ENCODE measurements at regions not wholly inside any gene's neighbourhood (a gene's known extent, or its start where the extent isn't known, plus 50 kb on each side); places are given as distances from the start of the nearest gene placed in this dataset.
A peak's percentile ranks its signal among the peaks of the same experiment; 100 is the strongest.

DNA sequence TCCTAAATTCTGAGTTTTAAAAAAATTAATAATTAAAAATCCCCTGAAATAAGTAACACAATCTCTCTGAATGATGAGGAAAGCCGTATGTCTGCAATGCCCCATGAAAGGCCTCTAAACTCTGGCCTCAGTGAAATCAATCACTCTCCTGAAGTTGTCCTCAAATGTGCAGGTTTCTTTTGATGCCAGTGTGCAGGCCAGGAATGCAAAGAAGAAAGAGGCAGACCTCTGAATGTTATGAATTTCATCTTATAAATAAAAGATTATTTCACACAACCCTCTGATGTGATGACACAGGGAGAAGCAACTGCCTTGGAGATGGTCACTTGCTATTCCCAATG is 121.8 kb downstream of the TBXT start:
- intact Hi-C loops (cut with micrococcal nuclease) (loop anchor here (1.0 kb wide), 1 partner anchor 39 kb away; no protein-coding TSS in a partner anchor), in situ Hi-C loops (cut with MboI; ENCODE audit: low sequenced_read_pairs) (no loop called here), dilution Hi-C loops (cut with HindIII; ENCODE audit: low sequenced_read_pairs, unreplicated experiment) (no loop called here)
- H2AK9ac ChIP-seq (replicated peaks; ENCODE audit: low read depth, low read length, poor library complexity): no peak overlapping the region
- H3K4me2 ChIP-seq (ENCODE audit: low read depth, low read length): no peak overlapping the region
- BruUV-seq (replicated peaks): no TSS peak
- H3K27ac ChIP-seq (ENCODE audit: insufficient read depth, low read length): peak overlapping the region; percentile 45; the same call in 1 of the 2 replicates
- no peak overlapping the region for H3K23ac ChIP-seq (ENCODE audit: low read depth, low read length)
- no peak overlapping the region for H3K4me3 ChIP-seq (ENCODE audit: insufficient read depth, low read depth, low read length)
- H2AFZ ChIP-seq (replicated peaks; ENCODE audit: low read length, poor library complexity): no peak overlapping the region
- H2AK5ac ChIP-seq (ENCODE audit: low read depth, low read length): no peak overlapping the region
- no peak overlapping the region for H3K9ac ChIP-seq (ENCODE audit: low read depth, low read length)
- H2BK120ac ChIP-seq (ENCODE audit: low read depth, low read length): no peak overlapping the region; the same call in 1 of the 2 replicates
- H3K27me3 ChIP-seq (ENCODE audit: control insufficient read depth, insufficient read depth, low read length): no peaks in the 10 kb centered on the region; the same call in 1 of the 2 replicates
- H2BK20ac ChIP-seq (ENCODE audit: low read depth, low read length): peak overlapping the region; percentile 17; the same call in 1 of the 2 replicates
- no peak overlapping the region for H4K5ac ChIP-seq (ENCODE audit: low read depth, low read length)
- ChIA-PET CTCF (interaction anchor here (0.5 to 0.7 kb wide), 2 partner anchors 12 to 14 kb away, joined by 4 read pairs; no protein-coding TSS in a partner anchor), POLR2A (ENCODE audit: unreplicated experiment) (no interaction called here)
- H3K9me1 ChIP-seq (ENCODE audit: insufficient read depth, low read length): peaks cover 5% of the 10 kb centered on the region; the same call in 1 of the 2 replicates
- H2BK15ac ChIP-seq (ENCODE audit: low read depth, low read length): no peak overlapping the region
- no peak overlapping the region; the same call in 1 of the 2 replicates for H3K56ac ChIP-seq (ENCODE audit: extremely low read depth, insufficient read depth, low read length)
- no peak for DNase-seq
- H3K14ac ChIP-seq (replicated peaks; ENCODE audit: low read depth, low read length): no peak overlapping the region
- H3K36me3 ChIP-seq (ENCODE audit: control insufficient read depth, insufficient read depth, low read length): no peaks in the 10 kb centered on the region
- peak overlapping the region; percentile 25; the same call in 1 of the 2 replicates for H3K18ac ChIP-seq (ENCODE audit: low read depth, low read length)
- peaks cover 9% of the 10 kb centered on the region for H3K9me3 ChIP-seq (ENCODE audit: control insufficient read depth, insufficient read depth, low read length)
- H3K4me1 ChIP-seq (ENCODE audit: control insufficient read depth, insufficient read depth, low read length): peaks cover 13% of the 10 kb centered on the region
- H4K8ac ChIP-seq (ENCODE audit: low read depth in 2 of 2, low read length in 2 of 2): no peak overlapping the region; a peak in 1 of 4 replicates
- no peak overlapping the region for H3K4ac ChIP-seq (ENCODE audit: low read depth, low read length)
- H3K79me1 ChIP-seq (ENCODE audit: low read depth in 1 of 2, low read length in 2 of 2): no peaks in the 10 kb centered on the region
- TF ChIP-seq FOS (IDR thresholded peaks at IDR 0.05; ENCODE audit: low read depth, low read length) (no peak), RAD21 (IDR thresholded peaks at IDR 0.05; ENCODE audit: low read length) (no peak), POLR2A (IDR thresholded peaks at IDR 0.05; ENCODE audit: low read depth, low read length) (no peak), BHLHE40 (IDR thresholded peaks at IDR 0.05; ENCODE audit: low read depth, low read length) (no peak), MAZ (IDR thresholded peaks at IDR 0.05; ENCODE audit: borderline replicate concordance, low read depth, low read length) (no peak), MXI1 (IDR thresholded peaks at IDR 0.05; ENCODE audit: borderline replicate concordance, low read depth, low read length) (no peak), CHD1 (IDR thresholded peaks at IDR 0.05; ENCODE audit: low read depth, low read length) (no peak), RFX5 (IDR thresholded peaks at IDR 0.05; ENCODE audit: low read depth, low read length) (no peak), NFE2L2 (IDR thresholded peaks at IDR 0.05; ENCODE audit: low read depth, low read length) (no peak), MAFK (IDR thresholded peaks at IDR 0.05; ENCODE audit: low read depth, low read length) (no peak), CEBPB (IDR thresholded peaks at IDR 0.05; ENCODE audit: low read depth, low read length) (no peak)
- TF ChIP-seq, protein P1, sequence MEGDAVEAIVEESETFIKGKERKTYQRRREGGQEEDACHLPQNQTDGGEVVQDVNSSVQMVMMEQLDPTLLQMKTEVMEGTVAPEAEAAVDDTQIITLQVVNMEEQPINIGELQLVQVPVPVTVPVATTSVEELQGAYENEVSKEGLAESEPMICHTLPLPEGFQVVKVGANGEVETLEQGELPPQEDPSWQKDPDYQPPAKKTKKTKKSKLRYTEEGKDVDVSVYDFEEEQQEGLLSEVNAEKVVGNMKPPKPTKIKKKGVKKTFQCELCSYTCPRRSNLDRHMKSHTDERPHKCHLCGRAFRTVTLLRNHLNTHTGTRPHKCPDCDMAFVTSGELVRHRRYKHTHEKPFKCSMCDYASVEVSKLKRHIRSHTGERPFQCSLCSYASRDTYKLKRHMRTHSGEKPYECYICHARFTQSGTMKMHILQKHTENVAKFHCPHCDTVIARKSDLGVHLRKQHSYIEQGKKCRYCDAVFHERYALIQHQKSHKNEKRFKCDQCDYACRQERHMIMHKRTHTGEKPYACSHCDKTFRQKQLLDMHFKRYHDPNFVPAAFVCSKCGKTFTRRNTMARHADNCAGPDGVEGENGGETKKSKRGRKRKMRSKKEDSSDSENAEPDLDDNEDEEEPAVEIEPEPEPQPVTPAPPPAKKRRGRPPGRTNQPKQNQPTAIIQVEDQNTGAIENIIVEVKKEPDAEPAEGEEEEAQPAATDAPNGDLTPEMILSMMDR (conservative IDR thresholded peaks at IDR 0.05; ENCODE audit: low read depth, low read length): no peak
- TF ChIP-seq, protein P2, sequence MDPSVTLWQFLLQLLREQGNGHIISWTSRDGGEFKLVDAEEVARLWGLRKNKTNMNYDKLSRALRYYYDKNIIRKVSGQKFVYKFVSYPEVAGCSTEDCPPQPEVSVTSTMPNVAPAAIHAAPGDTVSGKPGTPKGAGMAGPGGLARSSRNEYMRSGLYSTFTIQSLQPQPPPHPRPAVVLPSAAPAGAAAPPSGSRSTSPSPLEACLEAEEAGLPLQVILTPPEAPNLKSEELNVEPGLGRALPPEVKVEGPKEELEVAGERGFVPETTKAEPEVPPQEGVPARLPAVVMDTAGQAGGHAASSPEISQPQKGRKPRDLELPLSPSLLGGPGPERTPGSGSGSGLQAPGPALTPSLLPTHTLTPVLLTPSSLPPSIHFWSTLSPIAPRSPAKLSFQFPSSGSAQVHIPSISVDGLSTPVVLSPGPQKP (IDR thresholded peaks at IDR 0.05; ENCODE audit: borderline replicate concordance, low read depth, low read length): no peak
- TF ChIP-seq, protein P3, sequence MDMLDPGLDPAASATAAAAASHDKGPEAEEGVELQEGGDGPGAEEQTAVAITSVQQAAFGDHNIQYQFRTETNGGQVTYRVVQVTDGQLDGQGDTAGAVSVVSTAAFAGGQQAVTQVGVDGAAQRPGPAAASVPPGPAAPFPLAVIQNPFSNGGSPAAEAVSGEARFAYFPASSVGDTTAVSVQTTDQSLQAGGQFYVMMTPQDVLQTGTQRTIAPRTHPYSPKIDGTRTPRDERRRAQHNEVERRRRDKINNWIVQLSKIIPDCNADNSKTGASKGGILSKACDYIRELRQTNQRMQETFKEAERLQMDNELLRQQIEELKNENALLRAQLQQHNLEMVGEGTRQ (IDR thresholded peaks at IDR 0.05; ENCODE audit: low read depth, low read length): no peak
- no CpG with 5 or more reads among the region's 1 CpG for WGBS, 2 experiments (ENCODE audit: extremely low coverage in 2 of 2, insufficient read length in 1 of 2)
- peak overlapping the region; percentile 74 for H2BK5ac ChIP-seq (ENCODE audit: low read depth, low read length, poor library complexity, severe bottlenecking)
- no peaks in the 10 kb centered on the region for H4K20me1 ChIP-seq (ENCODE audit: insufficient read depth, low read length)
- 0 out of 2 replicates have a peak overlapping the region, but pooled peaks have one; percentile 14 for H4K91ac ChIP-seq (ENCODE audit: insufficient read depth, low read depth, low read length)
- no peak for ATAC-seq (ENCODE audit: low read depth)
